Loucy (cell line): ENCODE measurements at regions not wholly inside any gene's neighbourhood (a gene's known extent, or its start where the extent isn't known, plus 50 kb on each side); places are given as distances from the start of the nearest gene placed in this dataset.

Source experiments
- H2AFZ ChIP-seq: fragments of 200-600 bp; sonication (generic); 2 replicates; pipeline ENCODE4 v1.6.0; 2016; ENCODE audit warnings: antibody characterized with exemption, mild to moderate bottlenecking, low read length, moderate library complexity
- H3F3A ChIP-seq: fragments of 200-600 bp; 2 replicates; pipeline ENCODE4 v1.6.0; 2016; ENCODE audit warnings: antibody characterized with exemption, low read depth, mild to moderate bottlenecking
- H3K27me3 ChIP-seq: fragments of 200-600 bp; sonication (generic); 2 replicates; pipeline ENCODE4 v1.6.1; 2014; ENCODE audit warnings: low read length, mild to moderate bottlenecking; ENCODE audit not compliant: insufficient read depth, poor library complexity, severe bottlenecking
- H3K36me3 ChIP-seq: fragments of 200-600 bp; sonication (generic); 2 replicates; pipeline ENCODE4 v1.6.1; 2016; ENCODE audit warnings: low read length; ENCODE audit not compliant: insufficient read depth
- H3K4me1 ChIP-seq: fragments of 200-600 bp; sonication (generic); 2 replicates; pipeline ENCODE4 v1.5.1; 2014; ENCODE audit warnings: low read length, mild to moderate bottlenecking; ENCODE audit not compliant: insufficient read depth, poor library complexity, severe bottlenecking
- H3K4me2 ChIP-seq: fragments of 200-600 bp; sonication (generic); 2 replicates; pipeline ENCODE4 v1.6.0; 2014; ENCODE audit warnings: antibody characterized with exemption, low read length, low read depth, mild to moderate bottlenecking; ENCODE audit not compliant: poor library complexity, severe bottlenecking
- H3K4me3 ChIP-seq: fragments of 200-600 bp; sonication (generic); 2 replicates; pipeline ENCODE4 v1.5.1; 2014; ENCODE audit warnings: low read length, mild to moderate bottlenecking, mixed read lengths; ENCODE audit not compliant: poor library complexity, severe bottlenecking
- H3K79me2 ChIP-seq: fragments of 200-600 bp; sonication (generic); 2 replicates; pipeline ENCODE4 v1.6.1; 2014; ENCODE audit warnings: low read length; ENCODE audit not compliant: insufficient read depth
- H3K9ac ChIP-seq: fragments of 200-600 bp; sonication (generic); 2 replicates; pipeline ENCODE4 v1.6.0; 2014; ENCODE audit warnings: mild to moderate bottlenecking, low read depth, low read length, moderate library complexity; ENCODE audit not compliant: poor library complexity, severe bottlenecking
- H3K9me2 ChIP-seq: fragments of 200-600 bp; sonication (generic); replicated peaks from 2 replicates; pipeline ENCODE4 v1.6.1; 2016; ENCODE audit warnings: low read depth, low read length, mixed read lengths
- H3K9me3 ChIP-seq: fragments of 200-600 bp; sonication (generic); 2 replicates; pipeline ENCODE4 v1.6.1; 2014; ENCODE audit warnings: mild to moderate bottlenecking, antibody characterized with exemption, low read length, low read depth; ENCODE audit not compliant: insufficient read depth
- H4K20me1 ChIP-seq: fragments of 200-600 bp; sonication (generic); 2 replicates; pipeline ENCODE4 v1.6.0; 2014; ENCODE audit warnings: antibody characterized with exemption, low read length, mild to moderate bottlenecking; ENCODE audit not compliant: insufficient read depth, poor library complexity, severe bottlenecking
- CTCF ChIP-seq: fragments of 200-600 bp; sonication (generic); conservative IDR thresholded peaks from 2 replicates; pipeline ENCODE4 v1.5.1; 2014; ENCODE audit warnings: mild to moderate bottlenecking, antibody characterized with exemption, low read length
- EZH2phosphoT487 ChIP-seq: fragments of 200-600 bp; IDR thresholded peaks from 2 replicates; pipeline ENCODE4 v1.6.1; 2018; ENCODE audit warnings: antibody characterized with exemption, mild to moderate bottlenecking, moderate library complexity, borderline replicate concordance

- Histone ChIP-seq H3K4me3 (no peak overlapping the region), H3K27me3 (no peaks in the 10 kb centered on the region), H3K79me2 (no peaks in the 10 kb centered on the region), H3K9me3 (no peaks in the 10 kb centered on the region), H2AFZ (no peak overlapping the region), H3K9me2 (no peaks in the 10 kb centered on the region), H3K4me1 (no peaks in the 10 kb centered on the region), H3K4me2 (no peak overlapping the region), H3F3A (no peaks in the 10 kb centered on the region), H3K9ac (no peak overlapping the region), H4K20me1 (no peaks in the 10 kb centered on the region), H3K36me3 (no peaks in the 10 kb centered on the region)
- TF ChIP-seq EZH2phosphoT487 (no peak), CTCF (no peak)
Measured at GRCh38 chr18:40375837-40376236, 1579.2 kb upstream of the PIK3C3 start.

- no peaks in the 10 kb centered on the region for H3K9me3 ChIP-seq
- H3K4me2 ChIP-seq: no peak overlapping the region
- no peak overlapping the region for H2AFZ ChIP-seq
- no peak for TF ChIP-seq EZH2phosphoT487
- TF ChIP-seq CTCF: no peak
- no peaks in the 10 kb centered on the region for H3K79me2 ChIP-seq
- no peak overlapping the region for H3K9ac ChIP-seq
- no peaks in the 10 kb centered on the region for H3F3A ChIP-seq
- H3K9me2 ChIP-seq: no peaks in the 10 kb centered on the region
- no peak overlapping the region for H3K4me3 ChIP-seq
- H3K4me1 ChIP-seq: no peaks in the 10 kb centered on the region
- H3K36me3 ChIP-seq: no peaks in the 10 kb centered on the region
- no peaks in the 10 kb centered on the region for H3K27me3 ChIP-seq
- H4K20me1 ChIP-seq: no peaks in the 10 kb centered on the region
Measured at GRCh38 chr18:40371673-40372072, 1583.4 kb upstream of the PIK3C3 start.

GRCh38 chr18:40367576-40367975, 1587.5 kb upstream of the PIK3C3 start:
- no peak overlapping the region for H3K4me3 ChIP-seq
- no peaks in the 10 kb centered on the region for H3F3A ChIP-seq
- H3K9me3 ChIP-seq: no peaks in the 10 kb centered on the region
- H3K9me2 ChIP-seq: no peaks in the 10 kb centered on the region
- H3K4me2 ChIP-seq: no peak overlapping the region
- H3K36me3 ChIP-seq: no peaks in the 10 kb centered on the region
- H2AFZ ChIP-seq: no peak overlapping the region
- no peak overlapping the region for H3K9ac ChIP-seq
- H3K79me2 ChIP-seq: no peaks in the 10 kb centered on the region
- H4K20me1 ChIP-seq: no peaks in the 10 kb centered on the region
- no peaks in the 10 kb centered on the region for H3K27me3 ChIP-seq
- TF ChIP-seq CTCF: no peak
- no peak for TF ChIP-seq EZH2phosphoT487
- no peaks in the 10 kb centered on the region for H3K4me1 ChIP-seq
